OCI-LY3 (cell line): ENCODE measurements at regions not wholly inside any gene's neighbourhood (a gene's known extent, or its start where the extent isn't known, plus 50 kb on each side); places are given as distances from the start of the nearest gene placed in this dataset.

Experiments used
- H2AFZ ChIP-seq: fragments of 200-600, 300-600 bp; shearing (Covaris generic); 2 replicates; pipeline ENCODE4 v1.6.0; 2014; ENCODE audit warnings: antibody characterized with exemption, low read depth, low read length
- H3K27ac ChIP-seq: fragments of 200-600, 300-600 bp; sonication (generic); 2 replicates; pipeline ENCODE4 v1.5.1; 2014; ENCODE audit warnings: mild to moderate bottlenecking, low read length, moderate library complexity, mixed read lengths
- H3K27me3 ChIP-seq: fragments of 200-600, 300-600 bp; sonication (generic); 2 replicates; pipeline ENCODE4 v1.6.1; 2014; ENCODE audit warnings: low read depth, low read length, mixed read lengths
- H3K36me3 ChIP-seq: fragments of 200-600, 300-600 bp; sonication (generic); replicated peaks from 2 replicates; pipeline ENCODE3; 2014; ENCODE audit warnings: low read depth, low read length, mixed read lengths
- H3K4me1 ChIP-seq: fragments of 300-600, 200-600 bp; sonication (generic); 2 replicates; pipeline ENCODE4 v1.6.1; 2014; ENCODE audit warnings: low read length, mixed read lengths
- H3K4me2 ChIP-seq: fragments of 200-600, 300-600 bp; sonication (generic); 2 replicates; pipeline ENCODE4 v1.6.1; 2014; ENCODE audit warnings: low read length, mixed read lengths
- H3K4me3 ChIP-seq: fragments of 300-600, 200-600 bp; sonication (generic); 2 replicates; pipeline ENCODE4 v1.5.1; 2014; ENCODE audit warnings: antibody characterized with exemption, mild to moderate bottlenecking, low read length, moderate library complexity
- H3K79me2 ChIP-seq: fragments of 300-600, 200-600 bp; shearing (Covaris generic); 2 replicates; pipeline ENCODE4 v1.6.1; 2014; ENCODE audit warnings: mild to moderate bottlenecking, low read length, mixed read lengths
- H3K9ac ChIP-seq: fragments of 300-600, 200-600 bp; shearing (Covaris generic); 2 replicates; pipeline ENCODE4 v1.6.0; 2014; ENCODE audit warnings: mild to moderate bottlenecking, low read length, moderate library complexity
- H3K9me3 ChIP-seq: fragments of 200-600, 300-600 bp; shearing (Covaris generic); 2 replicates; pipeline ENCODE4 v1.6.1; 2014; ENCODE audit warnings: low read length, mixed read lengths; ENCODE audit not compliant: insufficient read depth
- H4K20me1 ChIP-seq: fragments of 200-600, 300-600 bp; sonication (generic); 2 replicates; pipeline ENCODE4 v1.6.1; 2016; ENCODE audit warnings: low read length, mixed read lengths; ENCODE audit not compliant: insufficient read depth
- CTCF ChIP-seq: fragments of 200-600, 300-600 bp; sonication (generic); IDR thresholded peaks from 2 replicates; pipeline ENCODE4 v1.5.1; 2014; ENCODE audit warnings: antibody characterized with exemption, low read length, low read depth
- EZH2phosphoT487 ChIP-seq: fragments of 200-600 bp; shearing (Covaris generic); IDR thresholded peaks from 2 replicates; pipeline ENCODE4 v1.6.1; 2018; ENCODE audit warnings: antibody characterized with exemption, mixed run types, low read depth

- no peak for TF ChIP-seq EZH2phosphoT487
- Histone ChIP-seq H3K36me3 (no peaks in the 10 kb centered on the region), H3K4me2 (no peak overlapping the region), H3K4me1 (0 out of 2 replicates have a peak, but pooled peaks cover 5% of the 10 kb centered on the region), H3K9ac (no peak overlapping the region), H3K79me2 (no peaks in the 10 kb centered on the region), H3K9me3 (no peaks in the 10 kb centered on the region), H3K27me3 (no peaks in the 10 kb centered on the region), H2AFZ (no peak overlapping the region), H4K20me1 (no peaks in the 10 kb centered on the region), H3K27ac (no peak overlapping the region), H3K4me3 (no peak overlapping the region)
These were observed 879.8 kb upstream of the PIK3C3 start for GRCh38 chr18:41075212-41075611.

GRCh38 chr18:41073372-41073954 lies 881.6 kb upstream of the PIK3C3 start:
- no peaks in the 10 kb centered on the region for H3K36me3 ChIP-seq
- H3K27me3 ChIP-seq = no peaks in the 10 kb centered on the region
- no peaks in the 10 kb centered on the region for H3K79me2 ChIP-seq
- no peaks in the 10 kb centered on the region for H3K9me3 ChIP-seq
- no peaks in the 10 kb centered on the region for H4K20me1 ChIP-seq
- H2AFZ ChIP-seq = no peak overlapping the region
- no peak overlapping the region for H3K9ac ChIP-seq
- H3K4me2 ChIP-seq = no peak overlapping the region
- 0 out of 2 replicates have a peak, but pooled peaks cover 5% of the 10 kb centered on the region for H3K4me1 ChIP-seq
- TF ChIP-seq CTCF (no peak), EZH2phosphoT487 (no peak)
- no peak overlapping the region for H3K4me3 ChIP-seq
- no peak overlapping the region for H3K27ac ChIP-seq

- no peaks in the 10 kb centered on the region for H4K20me1 ChIP-seq
- no peak overlapping the region for H3K27ac ChIP-seq
- H3K4me1 ChIP-seq = 0 out of 2 replicates have a peak, but pooled peaks cover 5% of the 10 kb centered on the region
- H3K27me3 ChIP-seq = no peaks in the 10 kb centered on the region
- H3K9ac ChIP-seq = no peak overlapping the region
- no peak for TF ChIP-seq CTCF
- no peak for TF ChIP-seq EZH2phosphoT487
- H3K79me2 ChIP-seq = no peaks in the 10 kb centered on the region
- H3K4me2 ChIP-seq = no peak overlapping the region
- H3K4me3 ChIP-seq = no peak overlapping the region
- no peaks in the 10 kb centered on the region for H3K36me3 ChIP-seq
- no peak overlapping the region for H2AFZ ChIP-seq
- H3K9me3 ChIP-seq = no peaks in the 10 kb centered on the region
These were observed 882.1 kb upstream of the PIK3C3 start for GRCh38 chr18:41072946-41073345.

- no peaks in the 10 kb centered on the region for H3K4me1 ChIP-seq
- no peaks in the 10 kb centered on the region for H3K79me2 ChIP-seq
- H3K36me3 ChIP-seq = no peaks in the 10 kb centered on the region
- H3K4me3 ChIP-seq = no peak overlapping the region
- no peak overlapping the region for H3K9ac ChIP-seq
- no peak overlapping the region for H3K27ac ChIP-seq
- H3K27me3 ChIP-seq = no peaks in the 10 kb centered on the region
- H3K4me2 ChIP-seq = no peak overlapping the region
- TF ChIP-seq CTCF (no peak), EZH2phosphoT487 (no peak)
- H4K20me1 ChIP-seq = no peaks in the 10 kb centered on the region
- H2AFZ ChIP-seq = no peak overlapping the region
- no peaks in the 10 kb centered on the region for H3K9me3 ChIP-seq
These were observed 883.2 kb upstream of the PIK3C3 start for GRCh38 chr18:41071826-41072225.
